H1 (cell line): ENCODE measurements at regions not wholly inside any gene's neighbourhood (a gene's known extent, or its start where the extent isn't known, plus 50 kb on each side); places are given as distances from the start of the nearest gene placed in this dataset.

Experiments used
- CHD7 ChIP-seq: fragments of 300-600 bp; sonication (generic); IDR thresholded peaks from 2 replicates; pipeline ENCODE4 v1.7.1; 2012; ENCODE audit warnings: low read length, moderate library complexity, mild to moderate bottlenecking, inconsistent platforms; ENCODE audit not compliant: insufficient replicate concordance
- GTF2F1 ChIP-seq: IDR thresholded peaks from 2 replicates; pipeline ENCODE4 v1.6.1; 2012; ENCODE audit warnings: low read depth, low read length, improper control_type of control experiment, borderline replicate concordance
- MAX ChIP-seq: IDR thresholded peaks from 2 replicates; pipeline ENCODE4 v1.6.1; 2012; ENCODE audit warnings: inconsistent platforms

GRCh38 chr3:8156831-8157230 is 344.8 kb upstream of the LMCD1 start (continued):
- no peak for TF ChIP-seq CHD7
- TF ChIP-seq GTF2F1, result no peak
- no peak for TF ChIP-seq MAX
